Stimulated activated naive CD8-positive, alpha-beta T cell treated with anti-CD3 and anti-CD28 coated beads, Interleukin-15, amount 100 ng/mL, for 72 hours (primary cell): ENCODE measurements at regions not wholly inside any gene's neighbourhood (a gene's known extent, or its start where the extent isn't known, plus 50 kb on each side); places are given as distances from the start of the nearest gene placed in this dataset.
"Not testable (repeated sequence)": the region's sequence is repeated elsewhere in the genome, so short reads cannot be mapped to it uniquely, and the experiment has no call there.

ENCODE experiments used
- ATAC-seq: fragments of 150-1000 bp; cut with Tn5 transposase; 2 replicates; pipeline ENCODE4 v1.10.0; 2021; ENCODE audit warnings: mild to moderate bottlenecking, moderate library complexity
- DNase-seq, 2 donors: peaks; one replicate each; pipeline ENCODE4 v3.0.0; 2021 to 2022
- H3K27ac Mint-ChIP-seq, 2 donors: one replicate each; pipeline ENCODE4 v1.8.0; 2022; ENCODE audit warnings: mild to moderate bottlenecking in 2 of 2, mixed read lengths in 2 of 2, moderate library complexity in 2 of 2
- H3K27me3 Mint-ChIP-seq: one replicate; pipeline ENCODE4 v1.8.0; 2022; ENCODE audit warnings: mixed read lengths
- H3K4me1 Mint-ChIP-seq: one replicate; pipeline ENCODE4 v1.8.0; 2022; ENCODE audit warnings: mild to moderate bottlenecking, mixed read lengths
- H3K4me3 Mint-ChIP-seq, 2 donors: one replicate each; pipeline ENCODE4 v1.8.0; 2022; ENCODE audit warnings: mild to moderate bottlenecking in 2 of 2, mixed read lengths in 2 of 2, moderate library complexity in 1 of 2
- H3K9me3 Mint-ChIP-seq, 2 donors: one replicate each; pipeline ENCODE4 v1.8.0; 2022; ENCODE audit warnings: mixed read lengths in 2 of 2

DNA sequence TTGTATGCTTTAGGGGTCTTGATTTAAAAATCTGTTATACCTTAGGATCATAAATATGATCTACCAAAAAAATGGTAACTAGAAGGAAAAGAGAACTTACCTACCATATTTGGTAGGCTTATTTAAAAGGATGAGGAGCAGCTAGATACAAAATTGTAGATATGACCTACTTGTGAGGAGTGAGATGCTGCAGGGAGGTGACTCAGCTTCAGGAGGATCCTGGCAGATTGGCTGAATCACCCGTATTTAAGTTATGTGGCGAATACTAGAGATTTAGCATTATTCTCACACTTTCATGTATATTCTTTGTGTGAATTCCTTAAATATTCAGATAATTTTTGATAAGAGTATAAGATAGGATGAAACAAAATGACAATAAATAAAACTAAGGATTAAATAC, 657.3 kb upstream of the LINC00305 start:
- DNase-seq (no peak), ATAC-seq (no peak)
- no peaks in the 10 kb centered on the region for H3K4me1 Mint-ChIP-seq
- no peaks in the 10 kb centered on the region for H3K27me3 Mint-ChIP-seq
- no peak overlapping the region for H3K4me3 Mint-ChIP-seq
- H3K9me3 Mint-ChIP-seq: peaks cover 0 to 5% of the 10 kb centered on the region in 2 donors
- no peak overlapping the region for H3K27ac Mint-ChIP-seq

- Mint-ChIP-seq H3K27ac (no peak overlapping the region), H3K4me3 (no peak overlapping the region), H3K4me1 (no peaks in the 10 kb centered on the region), H3K9me3 (no peaks in the 10 kb centered on the region), H3K27me3 (no peaks in the 10 kb centered on the region)
- DNase-seq: no peak
- ATAC-seq: no peak
Measured at GRCh38 chr18:64803471-64803870, 654.6 kb upstream of the LINC00305 start.

DNA sequence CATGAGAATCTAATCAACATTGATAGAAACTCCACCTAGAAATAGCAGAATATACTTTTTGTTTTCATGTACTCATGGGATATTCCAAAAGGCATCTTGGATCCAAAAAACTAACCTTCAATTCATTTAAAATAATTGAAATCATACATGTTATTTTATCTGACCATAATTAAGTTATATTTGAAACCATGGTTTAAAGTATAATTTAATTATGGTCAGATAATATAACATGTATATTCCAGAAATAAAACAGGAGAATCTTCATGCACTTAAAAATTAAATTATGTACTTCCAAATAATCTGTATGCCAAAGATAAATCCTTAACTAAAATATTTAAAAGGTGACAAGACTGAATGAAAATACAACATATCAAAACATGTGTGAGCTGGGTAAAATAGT, 651.3 kb upstream of the LINC00305 start:
- no peak for DNase-seq
- H3K27me3 Mint-ChIP-seq: no peaks in the 10 kb centered on the region
- no peak overlapping the region for H3K4me3 Mint-ChIP-seq
- no peak for ATAC-seq
- no peak overlapping the region for H3K27ac Mint-ChIP-seq
- no peaks in the 10 kb centered on the region for H3K4me1 Mint-ChIP-seq
- peaks cover 0 to 5% of the 10 kb centered on the region in 2 donors for H3K9me3 Mint-ChIP-seq

DNA sequence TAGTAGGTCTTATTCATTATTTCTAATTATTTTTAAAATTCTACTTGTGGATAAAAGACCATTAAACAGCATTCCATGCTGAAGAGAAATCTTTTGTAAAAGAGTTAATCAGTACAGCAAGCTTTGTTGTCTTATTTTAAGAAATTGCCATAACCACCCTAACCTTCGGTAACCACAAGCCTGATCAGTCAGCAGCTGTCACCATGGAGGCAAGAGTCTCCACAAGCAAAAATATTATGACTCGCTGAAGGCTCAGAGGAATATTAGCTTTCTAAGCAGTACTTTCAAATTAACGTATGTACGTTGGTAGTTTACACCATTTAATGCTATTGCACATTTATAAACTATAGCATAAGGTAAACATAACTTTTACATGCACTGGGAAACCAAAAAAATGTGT, 650.5 kb upstream of the LINC00305 start:
- H3K4me3 Mint-ChIP-seq: no peak overlapping the region
- no peaks in the 10 kb centered on the region for H3K4me1 Mint-ChIP-seq
- H3K27ac Mint-ChIP-seq: no peak overlapping the region
- peaks cover 0 to 5% of the 10 kb centered on the region in 2 donors for H3K9me3 Mint-ChIP-seq
- H3K27me3 Mint-ChIP-seq: no peaks in the 10 kb centered on the region
- ATAC-seq: no peak
- no peak for DNase-seq

DNA sequence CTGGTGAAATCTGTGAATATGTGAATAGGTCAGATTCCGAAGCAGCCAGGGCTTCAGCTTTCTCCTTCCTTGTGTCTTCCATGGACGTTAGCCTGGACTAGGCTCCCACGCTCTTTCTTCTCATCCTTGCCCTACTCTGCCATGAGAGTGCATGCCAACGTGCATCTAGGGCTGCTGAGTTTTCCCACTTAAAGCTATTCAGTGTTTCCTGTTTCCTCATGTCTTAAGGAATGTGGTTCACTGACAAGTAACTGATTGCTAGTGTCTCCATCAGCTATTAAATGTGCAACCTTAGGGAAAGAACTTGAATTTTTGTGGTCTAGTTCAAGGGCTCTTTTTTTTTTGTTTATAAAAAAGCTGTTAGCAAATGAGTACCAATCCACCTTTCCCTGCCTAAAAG, 642.3 kb upstream of the LINC00305 start:
- DNase-seq (no peak), ATAC-seq (no peak)
- Mint-ChIP-seq H3K27me3 (no peaks in the 10 kb centered on the region), H3K4me3 (no peak overlapping the region), H3K9me3 (peaks cover 4 to 6% of the 10 kb centered on the region in 2 donors), H3K4me1 (no peaks in the 10 kb centered on the region), H3K27ac (no peak overlapping the region)

DNA sequence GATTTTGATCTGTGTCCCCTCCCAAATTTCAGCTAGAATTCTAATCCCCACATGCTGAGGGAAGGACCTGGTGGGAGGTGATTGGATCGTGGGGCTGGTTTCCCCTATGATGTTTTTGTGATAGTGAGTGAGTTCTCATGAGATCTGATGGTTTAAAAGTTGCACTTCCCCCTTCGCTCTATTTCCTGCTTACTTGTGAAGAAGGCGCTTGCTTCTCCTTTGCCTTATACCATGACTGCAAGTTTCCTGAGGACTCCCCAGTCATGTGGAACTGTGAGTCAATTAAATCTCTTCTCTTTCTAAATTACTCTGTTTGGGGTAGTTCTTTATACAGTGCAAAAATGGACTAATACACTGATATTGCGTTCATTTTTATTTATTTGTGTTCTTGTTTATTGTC, 636.8 kb upstream of the LINC00305 start:
- Mint-ChIP-seq H3K27me3 (no peaks in the 10 kb centered on the region), H3K27ac (no peak overlapping the region), H3K4me1 (no peaks in the 10 kb centered on the region), H3K4me3 (no peak overlapping the region), H3K9me3 (peaks cover 11 to 13% of the 10 kb centered on the region in 2 donors)
- DNase-seq (no peak), ATAC-seq (no peak)

DNA sequence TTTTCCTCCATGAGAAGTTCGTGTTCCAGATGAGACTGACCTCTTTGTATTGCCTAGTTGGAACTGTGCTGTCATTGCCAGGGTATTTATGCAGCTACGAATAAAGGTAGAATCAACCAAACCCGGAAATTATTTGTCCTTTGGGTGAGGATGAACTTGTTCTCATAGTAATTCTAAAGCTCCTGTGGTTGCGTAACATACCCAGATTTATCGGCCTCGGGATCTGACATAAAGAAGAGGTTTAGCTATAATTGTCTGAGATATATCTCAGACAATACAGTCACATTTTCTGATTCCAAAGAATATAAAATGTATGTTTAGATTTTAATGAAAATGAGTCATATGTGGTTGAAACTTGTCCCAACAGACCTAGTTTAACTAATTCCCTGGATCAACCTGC, 628.7 kb upstream of the LINC00305 start:
- H3K4me3 Mint-ChIP-seq: no peak overlapping the region
- no peaks in the 10 kb centered on the region for H3K27me3 Mint-ChIP-seq
- no peaks in the 10 kb centered on the region for H3K4me1 Mint-ChIP-seq
- no peak overlapping the region for H3K27ac Mint-ChIP-seq
- H3K9me3 Mint-ChIP-seq: peaks cover 0 to 3% of the 10 kb centered on the region in 2 donors
- ATAC-seq: no peak
- DNase-seq: no peak

GRCh38 chr18:64765908-64766307, 617.0 kb upstream of the LINC00305 start:
- Mint-ChIP-seq H3K27ac (no peak overlapping the region), H3K4me3 (no peak overlapping the region), H3K27me3 (no peaks in the 10 kb centered on the region), H3K4me1 (no peaks in the 10 kb centered on the region), H3K9me3 (peaks cover 9 to 13% of the 10 kb centered on the region in 2 donors)
- DNase-seq (no peak), ATAC-seq (no peak)

GRCh38 chr18:64752707-64753106, 603.8 kb upstream of the LINC00305 start:
- Mint-ChIP-seq H3K27ac (no peak overlapping the region), H3K27me3 (no peaks in the 10 kb centered on the region), H3K4me1 (no peaks in the 10 kb centered on the region), H3K4me3 (no peak overlapping the region), H3K9me3 (peaks cover 5 to 8% of the 10 kb centered on the region in 2 donors)
- DNase-seq (no peak), ATAC-seq (no peak)

- peaks cover 5 to 8% of the 10 kb centered on the region in 2 donors for H3K9me3 Mint-ChIP-seq
- ATAC-seq (no peak), DNase-seq (no peak)
- H3K27ac Mint-ChIP-seq: no peak overlapping the region
- H3K4me1 Mint-ChIP-seq: no peaks in the 10 kb centered on the region
- no peak overlapping the region for H3K4me3 Mint-ChIP-seq
- H3K27me3 Mint-ChIP-seq: no peaks in the 10 kb centered on the region
Measured at GRCh38 chr18:64749884-64750283, 601.0 kb upstream of the LINC00305 start.

- DNase-seq (no peak), ATAC-seq (no peak)
- H3K27me3 Mint-ChIP-seq: no peaks in the 10 kb centered on the region
- no peak overlapping the region for H3K4me3 Mint-ChIP-seq
- H3K9me3 Mint-ChIP-seq: peaks cover 5 to 8% of the 10 kb centered on the region in 2 donors
- no peak overlapping the region for H3K27ac Mint-ChIP-seq
- no peaks in the 10 kb centered on the region for H3K4me1 Mint-ChIP-seq
Measured at GRCh38 chr18:64747803-64748202, 598.9 kb upstream of the LINC00305 start.

DNA sequence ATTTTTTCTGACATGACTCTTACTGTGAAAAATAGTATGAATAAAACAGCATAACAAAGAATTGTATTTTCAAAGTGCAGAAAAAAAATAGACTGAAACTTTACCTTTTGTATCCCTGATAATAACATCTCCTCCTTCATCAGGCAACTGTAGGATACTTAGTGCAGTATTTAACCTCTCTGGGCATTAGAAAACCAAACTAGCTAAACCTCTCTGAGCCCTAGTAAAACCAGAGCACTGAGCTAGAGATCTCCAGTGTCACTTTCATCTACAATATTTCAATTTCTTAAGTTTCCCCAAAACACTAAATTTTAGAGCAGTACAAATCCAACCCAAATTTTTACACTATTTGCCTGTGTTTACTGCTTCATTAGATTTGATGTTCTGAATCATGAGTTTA, 594.0 kb upstream of the LINC00305 start:
- Mint-ChIP-seq H3K27me3 (no peaks in the 10 kb centered on the region), H3K9me3 (peaks cover 0 to 7% of the 10 kb centered on the region in 2 donors), H3K27ac (no peak overlapping the region), H3K4me3 (no peak overlapping the region), H3K4me1 (no peaks in the 10 kb centered on the region)
- DNase-seq (no peak), ATAC-seq (no peak)

- Mint-ChIP-seq H3K27ac (no peak overlapping the region), H3K4me1 (no peaks in the 10 kb centered on the region), H3K27me3 (no peaks in the 10 kb centered on the region), H3K4me3 (no peak overlapping the region), H3K9me3 (peaks cover 0 to 4% of the 10 kb centered on the region in 2 donors)
- DNase-seq (no peak), ATAC-seq (no peak)
Measured at GRCh38 chr18:64734063-64734462, 585.2 kb upstream of the LINC00305 start.

- not testable (repeated sequence) for DNase-seq, H3K4me3 Mint-ChIP-seq, H3K4me1 Mint-ChIP-seq, ATAC-seq, H3K27ac Mint-ChIP-seq, H3K27me3 Mint-ChIP-seq
- H3K9me3 Mint-ChIP-seq: peaks cover 0 to 11% of the 10 kb centered on the region in 2 donors
Measured at GRCh38 chr18:64725657-64726056, 576.8 kb upstream of the LINC00305 start.

DNA sequence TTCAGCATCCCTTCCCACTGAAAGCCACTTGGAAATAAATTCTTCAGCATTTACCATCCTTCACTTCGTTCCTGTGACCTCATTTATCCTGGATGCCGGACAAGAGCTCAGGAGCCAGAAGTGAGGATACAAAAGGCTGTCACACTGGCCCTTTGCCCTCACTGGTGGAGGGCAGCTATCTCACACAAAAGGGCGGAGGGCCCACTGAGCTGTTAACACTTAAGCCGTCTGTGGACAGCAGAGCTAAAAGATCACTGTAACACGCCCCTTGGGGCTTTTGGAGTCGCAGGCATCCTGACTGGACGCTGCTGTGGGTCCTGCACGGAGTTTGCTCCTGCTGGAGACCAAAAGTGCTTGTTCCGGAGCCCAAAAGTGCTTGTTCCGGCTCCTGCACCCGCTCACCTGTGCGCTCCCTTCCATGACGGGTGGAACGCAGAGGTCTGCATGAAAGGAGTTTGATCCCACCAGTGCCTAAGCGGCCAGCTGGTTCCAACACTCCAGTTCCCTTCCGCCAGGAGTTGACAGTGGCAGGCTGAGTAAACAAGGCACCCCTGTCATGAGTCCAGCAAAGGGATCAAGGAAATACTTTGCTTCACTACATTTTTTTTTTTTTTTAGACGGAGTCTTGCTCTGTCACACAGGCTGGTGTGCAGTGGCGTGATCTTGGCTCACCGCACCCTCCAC, 572.0 kb upstream of the LINC00305 start:
- Mint-ChIP-seq H3K4me3 (no peak overlapping the region), H3K4me1 (no peaks in the 10 kb centered on the region), H3K9me3 (no peaks in the 10 kb centered on the region), H3K27me3 (no peaks in the 10 kb centered on the region), H3K27ac (no peak overlapping the region)
- ATAC-seq (no peak), DNase-seq (no peak)

GRCh38 chr18:64718808-64719207, 569.9 kb upstream of the LINC00305 start:
- ATAC-seq: no peak
- Mint-ChIP-seq H3K27me3 (no peaks in the 10 kb centered on the region), H3K9me3 (no peaks in the 10 kb centered on the region), H3K4me3 (no peak overlapping the region), H3K4me1 (no peaks in the 10 kb centered on the region), H3K27ac (no peak overlapping the region)
- no peak for DNase-seq

DNA sequence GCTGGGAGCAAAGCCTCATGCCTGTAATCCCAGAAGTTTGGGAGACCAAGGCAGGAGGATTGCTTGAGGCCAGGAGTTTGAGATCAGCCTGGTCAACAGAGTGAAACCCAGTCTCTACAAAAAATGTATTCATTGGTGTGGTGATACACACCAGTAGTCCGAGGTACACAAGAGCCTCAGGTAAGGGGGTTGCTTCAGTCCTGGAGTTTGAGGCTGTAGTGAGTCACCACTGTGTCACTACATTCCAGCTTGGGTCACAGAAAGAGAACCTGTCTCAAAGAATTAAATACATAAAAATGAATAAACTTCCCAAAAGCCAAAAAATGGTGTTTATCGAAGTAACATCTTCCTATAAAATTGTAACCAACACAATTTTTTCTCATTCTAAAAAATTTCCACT, 568.1 kb upstream of the LINC00305 start:
- Mint-ChIP-seq H3K27ac (no peak overlapping the region), H3K4me1 (no peaks in the 10 kb centered on the region), H3K9me3 (no peaks in the 10 kb centered on the region), H3K27me3 (no peaks in the 10 kb centered on the region), H3K4me3 (no peak overlapping the region)
- ATAC-seq (no peak), DNase-seq (no peak)
